NT2/D1 (cell line): ENCODE measurements at regions not wholly inside any gene's neighbourhood (a gene's known extent, or its start where the extent isn't known, plus 50 kb on each side); places are given as distances from the start of the nearest gene placed in this dataset.
A peak's percentile ranks its signal among the peaks of the same experiment; 100 is the strongest.

Experiments used
- DNase-seq: peaks from one replicate; pipeline ENCODE4 v3.0.0-alpha.2; 2011; ENCODE audit warnings: low read depth, low spot score
- H3K27me3 ChIP-seq: 2 replicates; pipeline ENCODE4 v1.6.0; 2011; ENCODE audit warnings: mild to moderate bottlenecking; ENCODE audit not compliant: insufficient read length, insufficient read depth
- H3K36me3 ChIP-seq: 2 replicates; pipeline ENCODE4 v1.6.1; 2011; ENCODE audit warnings: mild to moderate bottlenecking, low read length, mixed read lengths; ENCODE audit not compliant: insufficient read depth, insufficient read length
- H3K4me1 ChIP-seq: 2 replicates; pipeline ENCODE4 v1.5.1; 2011; ENCODE audit not compliant: insufficient read depth, insufficient read length
- H3K4me3 ChIP-seq: 2 replicates; pipeline ENCODE4 v1.5.1; 2011; ENCODE audit warnings: low read depth; ENCODE audit not compliant: insufficient read length
- H3K9ac ChIP-seq: 2 replicates; pipeline ENCODE4 v1.6.0; 2011; ENCODE audit warnings: low read depth; ENCODE audit not compliant: insufficient read length
- H3K9me3 ChIP-seq: 2 replicates; pipeline ENCODE4 v1.5.1; 2011; ENCODE audit warnings: mild to moderate bottlenecking, low read length; ENCODE audit not compliant: insufficient read depth
- SUZ12 ChIP-seq: IDR thresholded peaks from 2 replicates; pipeline ENCODE4 v1.6.1; 2011; ENCODE audit not compliant: insufficient read length, insufficient read depth; ENCODE audit errors: extremely low read depth
- YY1 ChIP-seq: IDR thresholded peaks from 2 replicates; pipeline ENCODE4 v1.6.1; 2011; ENCODE audit not compliant: insufficient read length, insufficient read depth
- ZNF274 ChIP-seq: IDR thresholded peaks from 2 replicates; pipeline ENCODE4 v1.6.1; 2011; ENCODE audit warnings: mild to moderate bottlenecking, low read depth, low read length

GRCh38 chr10:28241741-28242399 lies 61.0 kb downstream of the MPP7 start:
- H3K27me3 ChIP-seq, result no peaks in the 10 kb centered on the region
- no peak for TF ChIP-seq ZNF274
- no peak for TF ChIP-seq YY1
- no peak for TF ChIP-seq SUZ12
- H3K4me1 ChIP-seq, result no peaks in the 10 kb centered on the region
- H3K9ac ChIP-seq, result no peak overlapping the region
- H3K36me3 ChIP-seq, result no peaks in the 10 kb centered on the region
- no peaks in the 10 kb centered on the region for H3K9me3 ChIP-seq
- peak; percentile 52 for DNase-seq
- no peak overlapping the region for H3K4me3 ChIP-seq

DNA sequence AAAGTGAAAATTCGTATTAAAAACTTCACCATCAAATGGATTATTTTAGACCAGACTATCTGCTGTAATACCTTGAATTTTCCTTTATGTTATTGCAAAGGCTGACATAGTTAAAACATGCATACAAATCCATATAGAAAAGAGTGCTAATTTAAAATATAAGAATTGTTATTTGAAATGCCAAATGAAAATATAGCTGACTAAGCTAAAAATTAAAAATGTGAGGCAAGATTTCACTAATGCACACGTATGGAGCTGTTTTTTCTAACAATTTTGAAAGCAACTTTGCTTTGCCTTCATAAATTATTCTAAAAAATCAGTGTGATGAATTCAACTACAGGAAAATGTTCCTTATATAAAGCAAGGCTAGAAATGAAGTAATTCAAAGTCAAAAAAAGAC lies 62.5 kb downstream of the MPP7 start:
- H3K4me1 ChIP-seq, result no peaks in the 10 kb centered on the region
- H3K4me3 ChIP-seq, result no peak overlapping the region
- H3K9ac ChIP-seq, result no peak overlapping the region
- no peak for DNase-seq
- H3K9me3 ChIP-seq, result no peaks in the 10 kb centered on the region
- H3K36me3 ChIP-seq, result no peaks in the 10 kb centered on the region
- no peaks in the 10 kb centered on the region for H3K27me3 ChIP-seq
- no peak for TF ChIP-seq ZNF274
- no peak for TF ChIP-seq YY1

- no peak overlapping the region for H3K4me3 ChIP-seq
- no peaks in the 10 kb centered on the region for H3K4me1 ChIP-seq
- H3K9me3 ChIP-seq, result no peaks in the 10 kb centered on the region; the same call in 1 of the 2 replicates
- H3K9ac ChIP-seq, result no peak overlapping the region
- no peaks in the 10 kb centered on the region for H3K36me3 ChIP-seq
- no peaks in the 10 kb centered on the region for H3K27me3 ChIP-seq
- no peak for DNase-seq
- TF ChIP-seq YY1 (no peak), SUZ12 (no peak), ZNF274 (no peak)
These were observed 66.3 kb downstream of the MPP7 start for GRCh38 chr10:28236591-28236990.

DNA sequence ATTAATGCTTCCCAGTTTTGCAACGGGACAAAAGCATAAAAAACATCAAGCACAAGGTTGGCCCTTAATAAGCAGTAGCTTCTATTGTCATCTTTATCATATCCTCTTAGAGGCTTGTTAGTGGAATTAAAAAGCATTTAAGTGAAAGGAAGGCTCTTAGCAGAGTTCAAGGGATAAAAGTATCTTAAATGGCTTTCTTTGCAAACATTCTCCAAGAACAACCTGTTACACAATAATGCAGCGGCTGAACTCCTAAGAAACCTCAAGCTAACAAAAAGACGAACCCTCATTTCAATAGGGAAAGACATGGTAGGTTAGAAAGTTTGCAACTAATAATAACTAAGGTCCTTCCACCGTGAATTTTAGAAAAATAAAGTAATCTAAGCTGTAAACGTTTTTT lies 82.1 kb downstream of the MPP7 start:
- H3K27me3 ChIP-seq, result no peaks in the 10 kb centered on the region
- H3K4me1 ChIP-seq, result no peaks in the 10 kb centered on the region
- no peak for DNase-seq
- no peaks in the 10 kb centered on the region for H3K36me3 ChIP-seq
- no peaks in the 10 kb centered on the region for H3K9me3 ChIP-seq
- no peak overlapping the region for H3K9ac ChIP-seq
- no peak for TF ChIP-seq ZNF274
- no peak overlapping the region for H3K4me3 ChIP-seq

DNA sequence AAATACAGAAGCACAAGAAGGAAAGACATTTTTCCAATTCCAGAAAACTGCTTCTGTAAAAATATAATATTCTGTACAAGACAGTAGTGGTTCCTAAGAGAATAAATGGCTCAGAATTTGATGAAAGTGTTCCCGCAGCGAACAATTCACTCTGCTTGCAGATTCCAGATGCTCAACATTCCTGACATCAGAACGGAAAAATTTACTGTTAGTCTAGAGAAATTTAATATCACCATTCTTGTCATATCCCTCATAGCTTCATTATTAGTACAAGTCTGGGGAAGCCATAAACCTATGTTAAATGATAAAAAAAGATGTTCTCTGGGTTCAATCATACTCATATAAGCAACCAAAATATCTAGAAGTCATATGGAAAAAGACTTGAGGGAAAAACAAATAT lies 83.6 kb downstream of the MPP7 start:
- Histone ChIP-seq H3K27me3 (no peaks in the 10 kb centered on the region), H3K9me3 (no peaks in the 10 kb centered on the region), H3K4me3 (no peak overlapping the region), H3K9ac (no peak overlapping the region), H3K36me3 (no peaks in the 10 kb centered on the region), H3K4me1 (no peaks in the 10 kb centered on the region)
- TF ChIP-seq YY1, result no peak
- no peak for TF ChIP-seq SUZ12
- no peak for TF ChIP-seq ZNF274
- DNase-seq, result no peak

- H3K4me3 ChIP-seq, result no peak overlapping the region
- H3K36me3 ChIP-seq, result no peaks in the 10 kb centered on the region
- H3K9ac ChIP-seq, result no peak overlapping the region
- TF ChIP-seq YY1 (no peak), ZNF274 (no peak), SUZ12 (no peak)
- no peak for DNase-seq
- H3K9me3 ChIP-seq, result no peaks in the 10 kb centered on the region
- H3K27me3 ChIP-seq, result no peaks in the 10 kb centered on the region
- no peaks in the 10 kb centered on the region for H3K4me1 ChIP-seq
These were observed 85.0 kb downstream of the MPP7 start for GRCh38 chr10:28217848-28218247.

DNA sequence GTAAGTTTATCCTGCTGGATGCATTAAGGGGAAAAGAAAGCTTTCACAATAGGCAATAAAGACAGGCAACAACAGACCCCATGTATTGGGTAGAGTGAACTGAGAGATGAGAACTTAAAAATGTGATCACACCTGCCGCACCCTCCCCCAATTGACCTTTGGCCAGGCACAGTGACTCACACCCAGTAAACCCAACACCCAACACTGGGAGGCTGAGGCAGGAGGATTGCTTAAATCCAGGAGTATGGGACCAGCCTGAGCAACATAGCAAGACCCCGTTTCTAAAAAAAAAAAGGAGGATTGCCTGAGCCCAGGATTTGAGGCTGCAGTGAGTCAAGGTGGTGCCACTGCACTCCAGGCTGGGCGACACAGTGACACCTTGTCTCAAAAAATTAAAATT lies 86.9 kb downstream of the MPP7 start:
- Histone ChIP-seq H3K27me3 (no peaks in the 10 kb centered on the region), H3K4me3 (no peak overlapping the region), H3K9me3 (no peaks in the 10 kb centered on the region), H3K4me1 (no peaks in the 10 kb centered on the region), H3K9ac (no peak overlapping the region), H3K36me3 (no peaks in the 10 kb centered on the region)
- no peak for TF ChIP-seq YY1
- no peak for TF ChIP-seq ZNF274
- no peak for TF ChIP-seq SUZ12
- DNase-seq, result no peak
